ENCODE measurements at regions not wholly inside any gene's neighbourhood (a gene's known extent, or its start where the extent isn't known, plus 50 kb on each side); places are given as distances from the start of the nearest gene placed in this dataset.
"Not testable (repeated sequence)": the region's sequence is repeated elsewhere in the genome, so short reads cannot be mapped to it uniquely, and the experiment has no call there.

DNA sequence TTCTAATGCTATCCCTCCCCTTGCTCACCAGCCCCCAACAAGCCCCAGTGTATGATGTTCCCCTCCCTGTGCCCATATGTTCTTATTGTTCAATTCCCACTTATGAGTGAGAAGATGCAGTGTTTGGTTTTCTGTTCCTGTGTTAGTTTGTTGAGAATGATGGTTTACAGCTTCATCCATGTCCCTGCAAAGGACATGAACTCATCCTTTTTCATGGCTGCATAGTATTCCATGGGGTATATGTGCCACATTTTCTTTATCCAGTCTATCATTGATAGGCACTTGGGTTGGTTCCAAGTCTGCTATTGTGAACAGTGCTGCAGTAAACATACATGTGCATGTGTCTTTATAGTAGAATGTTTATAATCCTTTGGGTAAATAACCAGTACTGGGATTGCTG is 480.2 kb upstream of the PTCHD4 start:
- TF ChIP-seq EZH2phosphoT487 (conservative IDR thresholded peaks at IDR 0.05; ENCODE audit: low read length) = not testable (repeated sequence)
- TF ChIP-seq, protein P1, sequence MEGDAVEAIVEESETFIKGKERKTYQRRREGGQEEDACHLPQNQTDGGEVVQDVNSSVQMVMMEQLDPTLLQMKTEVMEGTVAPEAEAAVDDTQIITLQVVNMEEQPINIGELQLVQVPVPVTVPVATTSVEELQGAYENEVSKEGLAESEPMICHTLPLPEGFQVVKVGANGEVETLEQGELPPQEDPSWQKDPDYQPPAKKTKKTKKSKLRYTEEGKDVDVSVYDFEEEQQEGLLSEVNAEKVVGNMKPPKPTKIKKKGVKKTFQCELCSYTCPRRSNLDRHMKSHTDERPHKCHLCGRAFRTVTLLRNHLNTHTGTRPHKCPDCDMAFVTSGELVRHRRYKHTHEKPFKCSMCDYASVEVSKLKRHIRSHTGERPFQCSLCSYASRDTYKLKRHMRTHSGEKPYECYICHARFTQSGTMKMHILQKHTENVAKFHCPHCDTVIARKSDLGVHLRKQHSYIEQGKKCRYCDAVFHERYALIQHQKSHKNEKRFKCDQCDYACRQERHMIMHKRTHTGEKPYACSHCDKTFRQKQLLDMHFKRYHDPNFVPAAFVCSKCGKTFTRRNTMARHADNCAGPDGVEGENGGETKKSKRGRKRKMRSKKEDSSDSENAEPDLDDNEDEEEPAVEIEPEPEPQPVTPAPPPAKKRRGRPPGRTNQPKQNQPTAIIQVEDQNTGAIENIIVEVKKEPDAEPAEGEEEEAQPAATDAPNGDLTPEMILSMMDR (IDR thresholded peaks at IDR 0.05; ENCODE audit: insufficient read depth, low read length, poor library complexity, severe bottlenecking) = not testable (repeated sequence)
